ENCODE measurements at regions not wholly inside any gene's neighbourhood (a gene's known extent, or its start where the extent isn't known, plus 50 kb on each side); places are given as distances from the start of the nearest gene placed in this dataset.

DNA sequence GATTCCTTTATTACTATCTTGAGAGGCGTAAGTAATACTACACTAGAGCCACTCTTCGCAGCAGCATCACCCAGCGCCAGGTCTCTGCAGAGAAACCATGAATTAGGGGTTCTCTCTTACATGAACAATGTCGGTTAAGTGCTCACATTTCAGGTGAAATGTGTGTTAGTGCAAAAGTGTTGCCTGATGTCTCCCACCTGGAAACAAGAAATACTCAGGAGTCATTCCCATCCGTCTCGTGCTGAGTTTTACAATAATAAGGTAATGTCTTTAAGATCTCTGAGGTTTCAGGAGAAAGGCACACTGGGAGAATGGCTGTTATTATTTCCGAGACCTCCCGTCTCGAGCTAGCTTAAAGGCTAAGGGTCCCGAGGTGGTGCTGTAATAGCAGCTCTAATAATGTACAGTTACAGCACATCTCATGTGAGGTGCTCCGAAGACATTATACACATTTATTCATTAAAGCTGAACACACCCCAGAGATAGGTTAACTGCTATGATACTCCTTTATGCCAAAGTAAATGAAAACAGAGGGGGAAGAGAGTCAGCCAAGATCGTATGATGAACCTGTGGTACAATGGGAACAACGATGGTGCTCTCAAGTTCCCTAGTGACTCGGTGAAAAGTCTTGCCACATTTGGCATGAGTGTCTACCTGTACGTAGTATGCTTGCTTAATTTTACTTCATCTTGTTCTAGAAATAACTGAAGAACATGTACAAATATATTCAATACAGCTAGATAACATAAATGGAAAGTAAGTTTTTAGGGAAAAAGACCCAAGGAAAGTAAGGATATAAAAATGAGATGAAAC is 458.3 kb upstream of the CITED2 start:
- Histone ChIP-seq H3K27me3 (replicated peaks in 1 of 2; ENCODE audit: control insufficient read depth in 2 of 2, extremely low read depth in 1 of 2, insufficient read depth in 2 of 2, low read length in 1 of 2) (no peaks in the 10 kb centered on the region), H3K9me3 (no peaks in the 10 kb centered on the region), H3K4me3 (ENCODE audit: control insufficient read depth in 1 of 2, extremely low read depth in 1 of 2, low read length in 1 of 2) (no peak overlapping the region), H3K27ac (ENCODE audit: low read length) (no peak overlapping the region), H3K36me3 (ENCODE audit: control insufficient read depth in 2 of 2, extremely low read depth in 1 of 2, insufficient read depth in 1 of 2, low read length in 1 of 2) (no peaks in the 10 kb centered on the region), H3K4me1 (ENCODE audit: control insufficient read depth in 1 of 2, extremely low read depth in 1 of 2, insufficient read depth in 2 of 2, low read length in 2 of 2) (no peaks in the 10 kb centered on the region)
- ChIA-PET CTCF (no interaction called here), POLR2A (no interaction called here)
- ATAC-seq (replicated peaks in 1 of 4): no peak
- no peak for DNase-seq
- Mint-ChIP-seq H3K4me3 (no peak overlapping the region), H3K36me3 (no peaks in the 10 kb centered on the region), H3K4me1 (no peaks in the 10 kb centered on the region), H3K9me3 (no peaks in the 10 kb centered on the region), H3K27ac (no peak overlapping the region), H3K27me3 (peaks cover 7 to 24% of the 10 kb centered on the region in 2 donors)
- 93% methylated on average over 4 of the region's 15 CpGs for WGBS (ENCODE audit: insufficient coverage)

DNA sequence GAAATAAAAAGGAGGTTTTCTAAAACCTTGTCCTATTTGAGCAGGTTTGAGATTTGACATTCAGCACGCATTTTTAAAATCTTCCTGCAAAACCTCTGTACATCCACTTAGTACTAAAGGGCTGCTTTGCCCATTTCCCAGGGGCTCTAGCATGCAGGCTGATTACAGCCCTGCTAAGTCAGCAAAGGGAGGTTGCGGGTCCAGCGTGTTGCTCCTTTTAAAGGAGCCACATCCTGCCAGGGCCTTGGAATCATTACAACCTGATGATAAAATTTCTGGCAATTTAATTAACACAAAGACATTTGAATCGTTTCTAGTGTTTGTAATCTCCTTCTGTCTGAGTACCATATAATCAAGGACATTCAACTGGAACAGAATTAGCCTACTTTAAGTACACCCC is 455.1 kb upstream of the CITED2 start:
- no peak overlapping the region for H3K27ac ChIP-seq (ENCODE audit: low read length)

DNA sequence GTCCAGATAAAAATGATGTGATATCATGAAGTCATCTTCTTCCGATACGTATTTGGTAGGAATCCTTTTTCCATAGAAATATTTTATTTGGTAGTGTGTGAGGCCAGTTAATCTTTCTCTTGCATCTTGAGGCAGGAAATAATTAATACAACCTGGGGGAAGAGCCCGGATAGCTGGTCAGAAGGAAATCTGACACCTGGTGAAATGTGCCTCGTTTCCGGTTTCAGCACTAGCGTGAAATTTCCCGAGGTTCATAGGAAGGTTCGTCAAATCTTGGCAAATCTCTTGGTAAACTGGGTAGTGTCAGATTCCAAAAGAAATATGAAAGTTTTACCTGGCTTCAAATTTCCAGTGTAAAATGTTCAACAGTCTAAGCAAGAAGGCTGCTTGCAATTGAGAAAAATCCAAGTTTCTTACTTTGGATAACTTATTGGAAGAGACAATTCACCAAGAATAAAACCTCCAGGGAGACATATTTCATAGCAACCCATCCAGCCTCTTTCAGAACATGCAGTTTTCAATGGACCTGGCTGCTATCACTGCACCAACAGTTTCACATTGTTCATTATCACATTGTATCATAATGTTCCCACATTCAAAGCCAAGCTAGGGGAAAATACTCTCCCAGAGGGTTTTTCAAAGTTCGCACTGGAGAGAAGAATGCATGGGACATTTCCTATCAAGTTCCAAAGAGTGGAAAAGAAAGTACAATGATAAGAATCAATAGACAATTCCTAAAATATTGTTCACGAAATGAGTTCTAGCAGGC is 454.5 kb upstream of the CITED2 start:
- no peak for ATAC-seq (replicated peaks in 1 of 4)
- H3K27ac Mint-ChIP-seq: no peak overlapping the region

More for the DNA sequence above, 455.1 kb upstream of the CITED2 start:
- no peak overlapping the region for H3K4me3 ChIP-seq (ENCODE audit: control insufficient read depth in 1 of 2, extremely low read depth in 1 of 2, low read length in 1 of 2)
- H3K9me3 Mint-ChIP-seq: no peaks in the 10 kb centered on the region
- peaks cover 8 to 32% of the 10 kb centered on the region in 2 donors for H3K27me3 Mint-ChIP-seq
- no peaks in the 10 kb centered on the region for H3K36me3 ChIP-seq (ENCODE audit: control insufficient read depth in 2 of 2, extremely low read depth in 1 of 2, insufficient read depth in 1 of 2, low read length in 1 of 2)
- ATAC-seq (replicated peaks in 1 of 4): no peak
- 86% methylated on average over 2 of the region's 4 CpGs for WGBS (ENCODE audit: insufficient coverage)
- no peak overlapping the region for H3K4me3 Mint-ChIP-seq
- no peaks in the 10 kb centered on the region for H3K27me3 ChIP-seq (replicated peaks in 1 of 2; ENCODE audit: control insufficient read depth in 2 of 2, extremely low read depth in 1 of 2, insufficient read depth in 2 of 2, low read length in 1 of 2)
- H3K27ac Mint-ChIP-seq: no peak overlapping the region
- no peaks in the 10 kb centered on the region for H3K4me1 Mint-ChIP-seq
- no peak for DNase-seq
- POLR2A ChIA-PET: no interaction called here
- H3K4me1 ChIP-seq (ENCODE audit: control insufficient read depth in 1 of 2, extremely low read depth in 1 of 2, insufficient read depth in 2 of 2, low read length in 2 of 2): no peaks in the 10 kb centered on the region
- CTCF ChIA-PET: no interaction called here
- no peaks in the 10 kb centered on the region for H3K9me3 ChIP-seq
- H3K36me3 Mint-ChIP-seq: no peaks in the 10 kb centered on the region

DNA sequence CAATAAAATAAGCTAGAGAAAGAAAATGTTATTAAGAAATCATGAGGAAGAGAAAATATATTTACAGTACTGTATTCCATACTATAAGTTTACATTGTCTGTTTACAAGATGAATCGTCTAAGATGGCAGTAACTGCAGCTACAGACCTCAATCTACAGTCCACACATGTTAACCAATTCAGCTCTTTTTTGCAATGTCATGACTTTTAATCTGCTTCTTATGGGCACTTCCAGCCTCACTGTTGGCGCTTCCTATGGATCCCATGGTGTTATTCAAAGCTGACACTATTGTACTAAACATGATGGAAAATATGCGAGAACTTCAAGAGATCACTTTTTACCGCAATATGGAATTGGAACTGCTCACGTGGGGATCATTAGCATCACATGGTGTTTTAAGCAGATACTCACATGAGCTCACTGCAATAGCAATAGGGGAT is 451.5 kb upstream of the CITED2 start:
- H3K9me3 ChIP-seq: no peaks in the 10 kb centered on the region
- H3K27ac ChIP-seq (ENCODE audit: low read length): no peak overlapping the region
- Mint-ChIP-seq H3K9me3 (no peaks in the 10 kb centered on the region), H3K27me3 (peaks cover 8 to 38% of the 10 kb centered on the region in 2 donors), H3K27ac (no peak overlapping the region), H3K4me1 (no peaks in the 10 kb centered on the region), H3K4me3 (no peak overlapping the region), H3K36me3 (no peaks in the 10 kb centered on the region)
- no peaks in the 10 kb centered on the region for H3K36me3 ChIP-seq (ENCODE audit: control insufficient read depth in 2 of 2, extremely low read depth in 1 of 2, insufficient read depth in 1 of 2, low read length in 1 of 2)
- ATAC-seq (replicated peaks in 1 of 4) (no peak), DNase-seq (no peak)
- no peak overlapping the region for H3K4me3 ChIP-seq (ENCODE audit: control insufficient read depth in 1 of 2, extremely low read depth in 1 of 2, low read length in 1 of 2)
- ChIA-PET POLR2A (no interaction called here), CTCF (no interaction called here)
- no peaks in the 10 kb centered on the region for H3K27me3 ChIP-seq (replicated peaks in 1 of 2; ENCODE audit: control insufficient read depth in 2 of 2, extremely low read depth in 1 of 2, insufficient read depth in 2 of 2, low read length in 1 of 2)
- H3K4me1 ChIP-seq (ENCODE audit: control insufficient read depth in 1 of 2, extremely low read depth in 1 of 2, insufficient read depth in 2 of 2, low read length in 2 of 2): no peaks in the 10 kb centered on the region
- 80% methylated on average over 2 of the region's 5 CpGs for WGBS (ENCODE audit: insufficient coverage)

More for the DNA sequence above, 454.5 kb upstream of the CITED2 start:
- Mint-ChIP-seq H3K4me1 (no peaks in the 10 kb centered on the region), H3K9me3 (no peaks in the 10 kb centered on the region), H3K36me3 (no peaks in the 10 kb centered on the region), H3K4me3 (no peak overlapping the region), H3K27me3 (peaks cover 8 to 32% of the 10 kb centered on the region in 2 donors)
- ChIA-PET POLR2A (no interaction called here), CTCF (no interaction called here)
- no peak for DNase-seq
- no peaks in the 10 kb centered on the region for H3K36me3 ChIP-seq (ENCODE audit: control insufficient read depth in 2 of 2, extremely low read depth in 1 of 2, insufficient read depth in 1 of 2, low read length in 1 of 2)
- H3K4me3 ChIP-seq (ENCODE audit: control insufficient read depth in 1 of 2, extremely low read depth in 1 of 2, low read length in 1 of 2): no peak overlapping the region
- H3K27ac ChIP-seq (ENCODE audit: low read length): no peak overlapping the region
- no peaks in the 10 kb centered on the region for H3K4me1 ChIP-seq (ENCODE audit: control insufficient read depth in 1 of 2, extremely low read depth in 1 of 2, insufficient read depth in 2 of 2, low read length in 2 of 2)
- H3K27me3 ChIP-seq (replicated peaks in 1 of 2; ENCODE audit: control insufficient read depth in 2 of 2, extremely low read depth in 1 of 2, insufficient read depth in 2 of 2, low read length in 1 of 2): no peaks in the 10 kb centered on the region
- 80% methylated on average over 6 of the region's 10 CpGs for WGBS (ENCODE audit: insufficient coverage)
- no peaks in the 10 kb centered on the region for H3K9me3 ChIP-seq

DNA sequence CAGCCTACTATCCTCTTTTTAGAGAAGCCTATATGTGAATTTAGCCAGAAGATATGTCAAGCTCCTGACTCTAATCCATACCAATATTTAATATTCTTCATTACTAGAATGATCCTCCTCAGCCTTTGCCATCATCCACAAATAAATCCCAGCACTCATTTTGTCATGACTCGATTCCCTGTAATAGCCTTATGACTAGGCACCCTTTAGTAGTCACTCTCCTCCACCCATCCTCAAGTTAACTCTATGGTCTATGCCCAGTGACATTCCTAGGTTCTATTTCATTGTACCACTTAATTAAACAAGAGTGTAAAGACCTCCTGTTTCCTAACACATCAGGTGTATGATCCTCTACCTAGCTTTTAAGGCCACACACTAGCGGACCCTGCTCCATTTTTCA is 450.4 kb upstream of the CITED2 start:
- DNase-seq: no peak
- Histone ChIP-seq H3K27me3 (replicated peaks in 1 of 2; ENCODE audit: control insufficient read depth in 2 of 2, extremely low read depth in 1 of 2, insufficient read depth in 2 of 2, low read length in 1 of 2) (no peaks in the 10 kb centered on the region), H3K4me1 (ENCODE audit: control insufficient read depth in 1 of 2, extremely low read depth in 1 of 2, insufficient read depth in 2 of 2, low read length in 2 of 2) (no peaks in the 10 kb centered on the region), H3K9me3 (no peaks in the 10 kb centered on the region), H3K36me3 (ENCODE audit: control insufficient read depth in 2 of 2, extremely low read depth in 1 of 2, insufficient read depth in 1 of 2, low read length in 1 of 2) (no peaks in the 10 kb centered on the region), H3K4me3 (ENCODE audit: control insufficient read depth in 1 of 2, extremely low read depth in 1 of 2, low read length in 1 of 2) (no peak overlapping the region), H3K27ac (ENCODE audit: low read length) (no peak overlapping the region)
- Mint-ChIP-seq H3K36me3 (no peaks in the 10 kb centered on the region), H3K4me3 (no peak overlapping the region), H3K27ac (no peak overlapping the region), H3K27me3 (peaks cover 10 to 32% of the 10 kb centered on the region in 2 donors), H3K4me1 (no peaks in the 10 kb centered on the region), H3K9me3 (no peaks in the 10 kb centered on the region)
- no peak for ATAC-seq (replicated peaks in 1 of 4)
- ChIA-PET POLR2A (no interaction called here), CTCF (no interaction called here)
- WGBS (ENCODE audit: insufficient coverage): 68% methylated on average over 2 of the region's 2 CpGs

DNA sequence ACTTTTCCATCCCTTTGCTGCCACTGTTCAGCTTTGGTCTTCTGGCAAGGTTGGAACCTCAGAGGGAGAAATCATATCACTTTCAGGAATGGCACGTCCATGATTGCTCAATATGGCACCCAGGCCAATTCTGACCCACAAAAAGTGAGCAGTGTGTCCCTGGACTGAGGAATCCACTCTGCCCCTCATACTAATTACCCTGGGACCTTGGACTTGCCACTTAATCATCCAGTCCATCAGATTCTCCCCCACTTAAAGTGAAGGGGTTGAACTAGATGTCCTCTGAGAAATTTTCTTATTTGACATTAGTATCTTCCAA is 449.3 kb upstream of the CITED2 start:
- Histone ChIP-seq H3K27ac (ENCODE audit: low read length) (no peak overlapping the region), H3K27me3 (replicated peaks in 1 of 2; ENCODE audit: control insufficient read depth in 2 of 2, extremely low read depth in 1 of 2, insufficient read depth in 2 of 2, low read length in 1 of 2) (no peaks in the 10 kb centered on the region), H3K36me3 (ENCODE audit: control insufficient read depth in 2 of 2, extremely low read depth in 1 of 2, insufficient read depth in 1 of 2, low read length in 1 of 2) (no peaks in the 10 kb centered on the region), H3K9me3 (no peaks in the 10 kb centered on the region), H3K4me1 (ENCODE audit: control insufficient read depth in 1 of 2, extremely low read depth in 1 of 2, insufficient read depth in 2 of 2, low read length in 2 of 2) (no peaks in the 10 kb centered on the region), H3K4me3 (ENCODE audit: control insufficient read depth in 1 of 2, extremely low read depth in 1 of 2, low read length in 1 of 2) (no peak overlapping the region)
- ATAC-seq (replicated peaks in 1 of 4): no peak
- no peak for DNase-seq
- Mint-ChIP-seq H3K27me3 (peaks cover 13 to 28% of the 10 kb centered on the region in 2 donors), H3K4me3 (no peak overlapping the region), H3K9me3 (no peaks in the 10 kb centered on the region), H3K27ac (no peak overlapping the region), H3K4me1 (no peaks in the 10 kb centered on the region), H3K36me3 (no peaks in the 10 kb centered on the region)
- CTCF ChIA-PET: no interaction called here
- POLR2A ChIA-PET: no interaction called here
- WGBS (ENCODE audit: insufficient coverage): 67% methylated on average over 1 of the region's 1 CpG

All from T-cell (primary cell).